Nephron (organoid): ENCODE measurements at regions not wholly inside any gene's neighbourhood (a gene's known extent, or its start where the extent isn't known, plus 50 kb on each side); places are given as distances from the start of the nearest gene placed in this dataset.

Experiments
- H3K27ac Mint-ChIP-seq, 3 experiments: 2 replicates each; pipeline ENCODE4 v1.8.0; 2020; ENCODE audit warnings: mixed read lengths in 3 of 3, mild to moderate bottlenecking in 2 of 3, moderate library complexity in 1 of 3
- H3K27me3 Mint-ChIP-seq: 2 replicates; pipeline ENCODE4 v1.8.0; 2021; ENCODE audit warnings: low read depth, mild to moderate bottlenecking, moderate library complexity, mixed read lengths
- H3K36me3 Mint-ChIP-seq: 2 replicates; pipeline ENCODE4 v1.8.0; 2020; ENCODE audit warnings: low read depth, mixed read lengths
- H3K4me1 Mint-ChIP-seq: 2 replicates; pipeline ENCODE4 v1.8.0; 2020; ENCODE audit warnings: mixed read lengths
- H3K4me3 Mint-ChIP-seq, 3 experiments: 2 replicates each; pipeline ENCODE4 v1.8.0; 2020; ENCODE audit warnings: mild to moderate bottlenecking in 3 of 3, mixed read lengths in 3 of 3, moderate library complexity in 2 of 3
- H3K9me3 Mint-ChIP-seq: 2 replicates; pipeline ENCODE4 v1.8.0; 2020; ENCODE audit warnings: mixed read lengths
- CTCF ChIP-seq, 3 experiments: fragments of 200-600 bp; sonication (generic); IDR thresholded peaks; one replicate each; pipeline ENCODE4 v1.5.0; 2021; ENCODE audit warnings: antibody characterized with exemption in 3 of 3; ENCODE audit not compliant: unreplicated experiment in 3 of 3

- no peak overlapping the region for H3K4me3 Mint-ChIP-seq
- peak overlapping the region in 2 of 3 experiments; percentile 64 to 70 for H3K27ac Mint-ChIP-seq
- H3K27me3 Mint-ChIP-seq, result no peaks in the 10 kb centered on the region
- peaks cover 18% of the 10 kb centered on the region for H3K4me1 Mint-ChIP-seq
- no peaks in the 10 kb centered on the region for H3K36me3 Mint-ChIP-seq
- no peak for TF ChIP-seq CTCF (IDR thresholded peaks at IDR 0.05; ENCODE audit: unreplicated experiment in 3 of 3)
- no peaks in the 10 kb centered on the region for H3K9me3 Mint-ChIP-seq
Observed at GRCh38 chr1:162937716-162938395, 76.9 kb upstream of the CCDC190 start.

- Mint-ChIP-seq H3K4me1 (peaks cover 31% of the 10 kb centered on the region), H3K27ac (peak overlapping the region; percentile 13 to 35 (median 29)), H3K4me3 (no peak overlapping the region), H3K27me3 (no peaks in the 10 kb centered on the region), H3K36me3 (no peaks in the 10 kb centered on the region), H3K9me3 (no peaks in the 10 kb centered on the region)
- TF ChIP-seq CTCF (IDR thresholded peaks at IDR 0.05; ENCODE audit: unreplicated experiment in 3 of 3), result no peak
Observed at GRCh38 chr1:162930976-162931560, 70.1 kb upstream of the CCDC190 start.

GRCh38 chr1:162930532-162930931 is 69.6 kb upstream of the CCDC190 start:
- no peaks in the 10 kb centered on the region for H3K27me3 Mint-ChIP-seq
- H3K4me1 Mint-ChIP-seq, result peaks cover 31% of the 10 kb centered on the region
- H3K27ac Mint-ChIP-seq, result peak overlapping the region in 1 of 3 experiments; percentile 13
- no peaks in the 10 kb centered on the region for H3K36me3 Mint-ChIP-seq
- TF ChIP-seq CTCF (IDR thresholded peaks at IDR 0.05; ENCODE audit: unreplicated experiment in 3 of 3), result no peak
- no peak overlapping the region for H3K4me3 Mint-ChIP-seq
- H3K9me3 Mint-ChIP-seq, result no peaks in the 10 kb centered on the region

GRCh38 chr1:162929177-162929576 is 68.2 kb upstream of the CCDC190 start:
- Mint-ChIP-seq H3K4me3 (no peak overlapping the region), H3K27me3 (no peaks in the 10 kb centered on the region), H3K4me1 (peaks cover 31% of the 10 kb centered on the region)

GRCh38 chr1:162928141-162928540 is 67.2 kb upstream of the CCDC190 start:
- Mint-ChIP-seq H3K27me3 (no peaks in the 10 kb centered on the region), H3K27ac (peak overlapping the region in 2 of 3 experiments; percentile 24 to 33), H3K4me3 (no peak overlapping the region), H3K9me3 (no peaks in the 10 kb centered on the region), H3K4me1 (peaks cover 31% of the 10 kb centered on the region), H3K36me3 (no peaks in the 10 kb centered on the region)
- no peak for TF ChIP-seq CTCF (IDR thresholded peaks at IDR 0.05; ENCODE audit: unreplicated experiment in 3 of 3)

More at GRCh38 chr1:162929177-162929576, 68.2 kb upstream of the CCDC190 start:
- no peak overlapping the region for H3K27ac Mint-ChIP-seq
- no peaks in the 10 kb centered on the region for H3K36me3 Mint-ChIP-seq
- TF ChIP-seq CTCF (IDR thresholded peaks at IDR 0.05; ENCODE audit: unreplicated experiment in 3 of 3), result no peak
- H3K9me3 Mint-ChIP-seq, result no peaks in the 10 kb centered on the region

GRCh38 chr1:162927421-162927820 is 66.4 kb upstream of the CCDC190 start:
- H3K27ac Mint-ChIP-seq, result peak overlapping the region in 1 of 3 experiments; percentile 27
- H3K27me3 Mint-ChIP-seq, result no peaks in the 10 kb centered on the region
- peaks cover 31% of the 10 kb centered on the region for H3K4me1 Mint-ChIP-seq
- H3K36me3 Mint-ChIP-seq, result no peaks in the 10 kb centered on the region
- H3K9me3 Mint-ChIP-seq, result no peaks in the 10 kb centered on the region
- H3K4me3 Mint-ChIP-seq, result no peak overlapping the region
- no peak for TF ChIP-seq CTCF (IDR thresholded peaks at IDR 0.05; ENCODE audit: unreplicated experiment in 3 of 3)
